GM19239 (cell line): ENCODE measurements at regions not wholly inside any gene's neighbourhood (a gene's known extent, or its start where the extent isn't known, plus 50 kb on each side); places are given as distances from the start of the nearest gene placed in this dataset.

Experiments
- DNase-seq: peaks from one replicate; pipeline ENCODE4 v3.0.0; 2011; ENCODE audit warnings: low spot score; ENCODE audit not compliant: insufficient read length
- FAIRE-seq: peaks from 2 replicates; lab custom pipeline; 2011; peaks lifted over from hg19 to GRCh38; lab: Jason Lieb, UNC

DNA sequence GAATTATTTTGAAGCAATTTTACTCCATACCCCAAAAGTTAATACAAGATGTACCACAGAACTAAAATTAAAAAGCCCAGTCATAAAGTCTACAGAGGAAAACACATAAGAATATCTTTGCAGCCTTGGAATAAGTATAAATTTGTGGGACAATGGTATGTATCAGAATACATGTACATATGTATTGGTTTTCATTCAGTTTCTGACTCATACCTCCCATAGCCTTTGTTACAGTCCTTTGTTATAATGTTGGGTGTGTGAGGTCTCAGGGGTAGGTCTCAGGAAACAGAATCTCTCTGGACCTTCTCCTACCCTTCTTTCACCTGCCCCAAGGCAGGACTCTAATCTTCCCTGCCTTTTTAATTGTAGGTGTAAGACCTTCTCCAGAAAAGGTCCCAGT, 1370.7 kb upstream of the CDH2 start:
- no peak for FAIRE-seq
- no peak for DNase-seq

DNA sequence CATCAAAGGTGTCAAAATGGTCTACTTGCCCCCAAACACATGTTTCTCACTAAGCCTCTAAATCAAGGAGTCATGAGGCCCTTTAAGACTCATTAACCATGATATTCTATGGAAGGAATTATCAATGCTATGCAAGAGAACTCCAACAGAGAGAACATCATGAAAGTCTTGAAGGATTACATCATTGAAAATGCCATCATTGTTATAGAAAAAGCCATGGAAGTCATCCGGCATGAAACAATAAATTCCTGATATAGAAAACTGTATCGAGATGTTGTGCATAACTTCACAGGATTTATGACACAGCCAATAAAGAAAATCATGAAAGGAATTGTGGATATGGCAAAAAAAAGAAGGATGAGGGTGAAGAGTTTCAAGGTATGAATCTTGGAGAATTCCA, 1363.6 kb upstream of the CDH2 start:
- no peak for FAIRE-seq
- no peak for DNase-seq

DNA sequence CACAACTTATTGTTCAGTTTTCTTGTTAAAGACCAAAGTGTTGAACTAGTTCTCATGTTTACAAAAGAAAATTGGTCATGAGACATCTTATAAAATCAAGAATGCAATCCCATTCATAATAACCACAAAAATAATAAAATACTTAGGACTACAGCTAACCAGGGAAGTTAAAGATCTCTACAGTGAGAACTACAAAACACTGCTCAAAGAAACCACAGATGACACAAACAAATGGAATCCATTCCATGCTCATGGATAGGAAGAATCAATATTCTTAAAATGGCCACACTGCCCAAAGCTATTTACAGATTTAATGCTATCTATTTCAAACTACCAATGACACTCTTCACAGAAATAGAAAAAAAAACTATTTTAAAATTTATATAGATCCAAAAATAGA, 1354.8 kb upstream of the CDH2 start:
- DNase-seq (no peak), FAIRE-seq (no peak)

DNA sequence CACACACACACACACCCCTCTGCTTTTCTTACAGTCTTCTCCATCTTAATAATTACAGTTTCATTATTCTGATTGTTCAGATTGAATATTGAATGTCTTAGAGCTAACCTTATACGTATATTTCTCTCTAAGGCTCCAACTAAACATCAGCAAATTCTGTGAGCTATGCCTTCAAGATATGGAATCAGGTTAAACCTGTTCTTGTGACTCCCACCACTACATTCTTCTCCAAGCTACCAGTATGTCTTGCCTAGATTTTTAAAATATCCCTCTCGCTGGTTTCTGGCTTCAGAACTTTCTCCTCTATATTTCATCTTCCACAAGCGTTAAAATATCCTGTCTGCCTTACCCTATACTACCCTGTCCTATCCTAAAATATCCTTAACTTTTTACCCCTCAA, 1346.4 kb upstream of the CDH2 start:
- DNase-seq, result no peak
- no peak for FAIRE-seq

DNA sequence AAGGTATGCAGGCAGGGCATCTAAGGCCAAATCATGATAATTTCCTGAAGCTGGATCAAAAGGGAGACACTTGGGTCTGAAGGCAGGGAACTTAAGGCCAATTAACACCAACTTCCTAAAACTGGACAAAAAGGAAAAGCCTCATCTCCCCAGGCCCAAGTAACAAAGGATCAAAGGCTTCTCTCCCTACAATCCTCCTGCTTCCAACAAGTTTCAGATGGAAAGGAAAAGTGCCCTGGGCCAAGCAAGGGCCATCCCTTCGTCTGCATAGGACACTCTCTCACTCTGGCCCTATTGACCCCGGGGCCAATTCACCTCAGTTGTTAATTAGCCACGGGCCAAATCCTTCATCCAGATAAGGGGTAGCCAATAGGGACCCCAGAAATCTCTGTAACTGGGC, 1335.8 kb upstream of the CDH2 start:
- DNase-seq (no peak), FAIRE-seq (no peak)

DNA sequence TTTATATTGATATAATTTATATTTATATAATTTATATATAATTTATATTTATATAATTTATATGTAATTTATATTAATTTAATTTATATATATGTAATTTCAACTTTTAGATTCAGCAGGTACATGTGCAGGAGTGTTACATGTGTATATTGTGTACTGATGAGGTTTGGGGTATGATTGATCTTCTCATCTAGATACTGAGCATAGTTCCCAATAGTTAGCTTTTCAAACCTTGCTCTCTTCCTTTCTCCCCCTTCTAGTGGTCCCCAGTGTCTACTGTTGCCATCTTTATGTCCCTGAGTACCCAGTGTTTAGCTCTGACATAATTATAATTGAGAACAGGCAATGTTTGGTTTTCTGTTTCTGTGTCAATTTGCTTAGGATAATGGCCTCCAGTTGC, 1335.3 kb upstream of the CDH2 start:
- FAIRE-seq (no peak), DNase-seq (no peak)

DNA sequence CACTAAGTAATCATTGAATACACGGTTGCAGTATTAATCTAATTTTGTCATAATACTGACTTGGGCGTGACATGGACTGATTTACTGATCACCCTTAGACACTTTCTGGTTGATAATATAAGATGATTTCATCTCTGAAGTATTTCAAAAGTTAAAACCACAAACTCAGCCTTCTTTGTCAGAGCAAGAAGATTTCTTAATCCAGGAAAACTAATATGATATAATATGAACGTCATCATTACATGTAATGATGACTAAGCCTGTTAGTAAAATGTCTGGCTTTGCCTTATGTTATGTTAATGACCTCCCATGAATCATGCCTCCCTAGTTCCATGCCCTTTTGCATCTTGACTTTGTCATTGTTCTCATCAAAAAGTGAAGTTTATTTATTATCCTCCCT, 1325.0 kb upstream of the CDH2 start:
- no peak for FAIRE-seq

DNA sequence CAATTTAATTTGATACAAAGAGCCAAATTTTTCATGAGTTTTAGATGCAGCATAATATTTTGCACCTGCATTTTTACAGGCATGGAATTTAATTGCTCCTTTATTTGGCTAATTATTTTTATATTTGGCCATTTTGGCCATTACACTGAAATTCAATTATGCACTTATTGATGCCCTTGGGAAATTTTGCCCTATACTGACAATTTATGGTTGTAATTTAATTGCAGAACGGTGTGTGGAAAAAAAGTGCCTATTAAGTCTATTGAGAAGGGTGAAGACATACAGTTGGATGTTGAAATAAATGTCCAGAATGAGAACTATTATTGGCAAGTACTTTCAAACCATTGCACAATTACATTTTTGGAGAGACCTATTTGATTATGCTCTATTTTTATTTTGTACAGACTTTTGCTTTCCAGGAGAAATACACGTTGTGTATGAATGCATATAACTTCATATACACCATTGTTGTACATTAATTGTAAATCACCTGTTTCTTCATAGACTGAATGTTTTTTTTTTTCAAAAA, 1319.3 kb upstream of the CDH2 start:
- no peak for FAIRE-seq

More for the DNA sequence above, 1325.0 kb upstream of the CDH2 start:
- DNase-seq, result no peak

DNA sequence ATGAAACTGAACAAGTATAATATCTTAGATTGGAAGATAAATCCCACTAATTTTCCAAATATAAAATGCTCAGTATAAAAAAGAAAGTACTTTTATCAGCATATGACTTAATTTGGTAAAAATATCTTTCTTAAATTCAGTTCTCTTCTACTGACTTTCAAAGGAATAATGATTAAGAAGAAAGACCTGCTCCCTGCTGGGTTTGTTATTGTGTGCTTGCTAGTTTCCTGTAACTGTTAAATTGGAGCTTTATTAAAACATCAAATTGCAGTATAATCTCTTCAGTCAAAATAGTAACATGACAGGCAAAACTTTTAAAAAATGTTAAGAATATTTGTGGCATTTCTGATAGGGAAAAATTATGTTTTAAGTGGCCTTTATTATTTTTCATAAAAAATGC, 1317.4 kb upstream of the CDH2 start:
- DNase-seq, result no peak
- no peak for FAIRE-seq

More for the DNA sequence above, 1319.3 kb upstream of the CDH2 start:
- DNase-seq, result no peak

DNA sequence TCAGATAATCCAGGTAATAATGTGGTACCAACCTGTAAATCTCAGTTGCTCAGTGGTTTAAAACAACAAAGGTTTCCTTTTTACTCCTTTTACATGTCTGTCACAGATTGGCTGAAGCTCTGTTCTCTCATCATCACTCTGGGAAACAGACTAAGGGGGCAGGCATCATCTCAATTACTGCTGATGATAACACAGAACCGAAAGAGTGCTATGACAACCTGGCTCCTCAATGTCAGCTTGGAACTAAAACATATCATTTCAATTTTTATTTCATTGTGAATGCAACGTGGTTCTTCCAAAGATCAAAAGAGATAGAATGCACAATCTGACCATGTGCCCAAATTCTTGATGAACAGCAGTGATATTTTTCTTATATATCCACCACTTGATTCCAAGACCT, 1315.0 kb upstream of the CDH2 start:
- no peak for DNase-seq
- no peak for FAIRE-seq

DNA sequence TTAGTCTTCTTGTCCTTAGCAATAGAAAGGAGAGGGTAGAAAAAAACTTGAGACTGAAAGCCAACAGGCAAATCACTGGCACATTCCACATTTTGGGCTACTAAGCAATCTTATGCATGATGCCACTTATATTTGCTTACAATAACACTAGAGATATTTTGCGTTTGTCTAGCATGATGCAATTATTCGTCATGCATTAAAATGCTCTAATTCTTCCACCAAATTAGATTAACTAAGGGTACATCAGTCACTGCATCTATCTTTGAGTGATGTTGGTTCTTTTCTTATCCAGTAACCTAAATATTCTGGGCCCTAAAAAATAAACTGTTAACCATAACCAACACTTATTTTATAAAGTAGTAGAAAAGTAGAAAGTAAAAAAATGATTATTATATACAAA, 1311.7 kb upstream of the CDH2 start:
- FAIRE-seq (no peak), DNase-seq (no peak)

DNA sequence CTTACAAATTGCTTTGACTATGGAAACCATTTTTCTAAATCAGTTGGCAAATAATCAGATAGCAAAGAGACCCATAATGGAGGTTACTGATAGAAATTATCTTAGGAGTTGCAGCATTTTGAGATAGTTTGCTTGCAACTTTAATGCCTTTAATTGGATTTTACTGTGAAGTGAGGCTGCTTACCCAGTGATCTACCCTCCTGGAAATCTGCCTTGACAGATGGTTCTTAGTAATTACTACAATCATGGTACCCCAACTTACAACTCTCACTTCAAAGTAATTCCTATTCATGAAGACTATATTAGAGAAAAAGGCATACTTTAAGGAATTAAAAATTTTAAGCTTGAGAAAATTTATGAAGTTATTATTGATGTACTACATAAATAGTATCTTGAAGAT, 1288.6 kb upstream of the CDH2 start:
- FAIRE-seq, result no peak
- no peak for DNase-seq

DNA sequence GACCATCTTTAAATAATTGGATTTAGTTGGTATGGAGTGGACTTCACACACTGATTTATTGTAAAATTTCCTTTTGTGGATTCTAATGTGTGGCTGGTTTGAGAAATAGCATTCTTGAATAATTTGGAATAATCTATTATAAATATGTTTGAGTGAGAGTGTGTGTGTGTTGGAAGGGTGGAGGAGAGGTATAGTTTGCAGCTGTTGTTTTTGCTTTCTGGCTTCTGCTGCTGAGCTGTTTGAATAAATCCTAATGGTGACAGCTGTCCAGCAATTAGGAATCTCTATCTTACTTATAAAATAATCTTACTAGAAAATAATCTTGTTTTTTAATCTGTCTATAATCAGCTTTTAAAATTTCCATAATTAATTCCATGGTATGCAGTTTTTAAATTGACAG, 1283.0 kb upstream of the CDH2 start:
- FAIRE-seq, result no peak

DNA sequence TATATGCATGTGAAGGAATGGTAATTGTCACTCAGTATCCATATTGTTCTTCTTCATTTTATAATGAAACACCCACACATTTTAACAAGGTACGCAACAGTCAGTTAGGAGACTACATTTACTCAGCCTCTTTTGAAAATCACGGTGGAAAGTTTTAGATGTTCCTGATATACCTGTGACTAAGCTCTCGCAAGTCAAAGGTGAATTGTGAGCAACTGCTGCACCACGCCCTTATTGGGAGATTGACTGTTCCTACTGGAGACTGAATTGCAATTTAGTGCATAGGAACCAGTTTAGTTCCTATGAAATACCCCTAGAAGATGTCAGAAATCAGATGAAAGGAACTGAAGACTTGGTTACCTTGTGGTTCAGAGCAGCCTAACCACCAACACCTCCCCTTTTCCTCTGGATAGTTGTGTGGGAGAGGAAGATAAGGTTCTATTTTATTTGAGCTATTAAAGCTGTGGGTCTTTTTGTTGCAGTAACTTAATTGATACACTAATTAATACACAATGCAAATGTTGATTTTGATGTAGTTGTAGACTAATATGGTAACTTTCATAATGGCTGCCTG, 1280.5 kb upstream of the CDH2 start:
- no peak for DNase-seq
- FAIRE-seq, result no peak

More for the DNA sequence above, 1283.0 kb upstream of the CDH2 start:
- no peak for DNase-seq

DNA sequence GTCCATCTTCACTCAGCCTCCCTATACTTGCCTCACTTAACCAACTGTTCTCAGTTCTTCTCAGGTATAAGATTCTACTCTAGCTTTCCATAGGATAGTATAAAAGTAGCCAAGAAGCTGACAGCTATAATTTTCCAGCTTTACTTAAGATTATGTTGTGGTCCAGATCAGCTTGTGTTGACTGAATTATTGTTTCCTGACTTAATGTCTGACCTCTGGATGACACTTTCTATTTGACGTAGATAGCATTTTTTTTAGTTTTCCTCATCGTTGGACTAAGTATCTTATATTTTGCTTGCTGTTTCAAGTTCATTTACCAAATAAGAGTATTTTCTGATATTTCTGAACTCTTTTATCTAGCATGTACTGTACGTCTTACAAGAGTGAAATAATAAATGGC, 1272.5 kb upstream of the CDH2 start:
- DNase-seq (no peak), FAIRE-seq (no peak)

DNA sequence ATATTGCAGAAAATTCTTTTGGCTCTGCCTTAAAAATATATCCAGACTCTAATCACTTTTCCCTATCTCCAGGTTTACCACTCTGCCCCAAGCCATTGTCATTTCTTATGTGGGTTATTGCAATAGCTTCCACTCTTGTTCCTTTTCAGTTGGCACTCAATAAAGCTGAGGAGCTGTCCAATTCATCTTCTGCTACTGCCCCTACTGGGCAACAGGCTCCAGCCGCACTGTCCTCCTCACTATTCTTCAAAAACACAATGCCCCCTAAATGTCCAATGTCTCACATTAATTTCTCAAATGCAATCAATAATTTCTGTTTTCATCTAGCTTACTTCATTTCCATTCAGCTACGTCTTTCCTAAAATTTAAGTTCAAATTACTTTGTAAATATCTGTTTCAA, 1262.5 kb upstream of the CDH2 start:
- no peak for FAIRE-seq

DNA sequence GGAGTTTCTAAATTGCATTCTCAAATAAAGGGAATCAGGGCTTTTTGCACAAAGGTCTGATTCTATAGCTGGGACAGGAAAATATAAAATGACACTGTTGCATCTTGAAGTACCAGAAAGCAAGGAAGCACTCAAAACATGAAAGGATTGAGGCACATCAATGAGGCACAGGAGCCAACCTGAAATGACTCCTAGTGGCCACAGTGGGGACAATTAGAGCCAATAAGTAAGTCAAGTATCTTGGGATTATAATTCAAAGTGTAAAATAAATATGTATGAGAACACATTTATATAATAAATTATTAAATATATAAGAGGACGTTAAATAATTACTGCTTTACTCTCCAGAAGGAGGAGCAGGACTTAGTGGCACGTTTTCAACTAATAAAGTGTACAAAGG, 1259.5 kb upstream of the CDH2 start:
- DNase-seq, result no peak
- FAIRE-seq, result no peak

More for the DNA sequence above, 1262.5 kb upstream of the CDH2 start:
- no peak for DNase-seq

DNA sequence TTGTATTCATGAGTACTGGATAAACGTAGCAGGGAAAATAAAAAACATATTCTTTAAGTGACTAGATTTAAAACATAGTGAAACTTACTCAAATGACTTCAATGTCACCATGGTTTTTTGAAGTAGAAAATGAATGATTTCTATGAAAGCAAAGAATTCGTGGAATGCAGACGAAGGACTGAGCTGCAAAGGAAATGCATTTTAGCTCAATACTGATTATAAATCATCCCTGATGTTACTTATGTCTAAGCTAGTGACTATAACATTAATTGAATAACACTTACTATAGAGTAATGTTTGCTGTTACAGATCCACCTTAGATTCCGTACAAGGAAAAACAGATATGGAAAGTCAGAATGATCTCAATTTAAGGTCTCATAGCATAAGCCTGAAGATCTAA, 1257.7 kb upstream of the CDH2 start:
- no peak for DNase-seq
- FAIRE-seq, result no peak

DNA sequence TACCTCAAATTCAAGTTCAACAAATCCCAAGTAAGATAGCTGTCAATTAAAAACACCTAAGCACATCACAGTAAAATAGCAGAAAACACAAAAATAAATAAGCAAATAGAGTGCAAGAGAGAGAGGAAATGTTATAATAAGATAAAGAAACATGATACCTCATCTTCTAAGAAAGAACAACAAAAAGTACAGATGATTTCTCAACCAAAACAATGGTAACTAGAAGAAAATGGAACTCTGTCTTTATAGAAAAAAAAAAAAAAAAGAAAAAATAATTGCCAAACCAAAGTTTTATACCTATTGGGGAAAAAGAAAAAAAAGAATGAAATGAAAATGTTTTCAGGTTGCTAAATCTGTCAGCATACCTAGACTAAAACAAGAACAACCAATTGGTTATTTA, 1253.5 kb upstream of the CDH2 start:
- FAIRE-seq (no peak), DNase-seq (no peak)

DNA sequence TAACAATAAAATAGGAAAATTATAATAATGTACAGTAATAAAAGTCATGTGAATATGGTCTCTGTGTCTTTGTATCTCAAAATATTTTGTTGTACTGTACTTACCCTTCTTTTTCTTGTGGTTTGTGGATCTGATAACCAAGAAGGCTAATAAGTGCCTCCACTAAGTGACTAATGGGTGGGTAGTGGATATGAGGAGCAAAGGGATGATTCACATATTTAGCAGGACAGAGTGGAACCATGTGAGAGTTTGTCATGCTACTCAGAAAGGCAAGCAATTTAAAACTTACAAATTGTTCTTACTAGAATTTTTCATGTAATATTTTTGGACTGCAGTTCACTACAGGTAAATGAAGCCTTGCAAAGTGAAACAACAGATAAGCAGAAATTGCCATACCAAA, 1241.2 kb upstream of the CDH2 start:
- FAIRE-seq, result no peak
- DNase-seq, result no peak

DNA sequence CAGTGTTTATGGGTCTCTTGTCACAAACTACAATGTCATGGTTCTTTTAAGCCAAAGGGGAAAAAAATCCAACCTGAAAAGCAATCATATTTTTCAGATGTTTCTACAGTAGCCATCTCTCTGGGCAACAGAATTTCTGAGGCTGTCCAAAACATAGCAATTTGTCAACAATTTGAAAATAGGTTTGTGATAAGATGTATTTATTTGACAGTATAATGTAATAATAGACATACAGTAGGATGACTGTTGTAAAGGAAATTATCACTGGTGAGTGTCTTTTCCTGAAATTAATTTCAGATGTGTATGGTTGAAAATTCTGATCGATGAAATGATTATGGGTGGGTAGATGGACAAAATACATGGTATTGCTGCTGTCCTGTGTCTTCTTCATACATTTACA, 1230.1 kb upstream of the CDH2 start:
- FAIRE-seq, result no peak
- no peak for DNase-seq

DNA sequence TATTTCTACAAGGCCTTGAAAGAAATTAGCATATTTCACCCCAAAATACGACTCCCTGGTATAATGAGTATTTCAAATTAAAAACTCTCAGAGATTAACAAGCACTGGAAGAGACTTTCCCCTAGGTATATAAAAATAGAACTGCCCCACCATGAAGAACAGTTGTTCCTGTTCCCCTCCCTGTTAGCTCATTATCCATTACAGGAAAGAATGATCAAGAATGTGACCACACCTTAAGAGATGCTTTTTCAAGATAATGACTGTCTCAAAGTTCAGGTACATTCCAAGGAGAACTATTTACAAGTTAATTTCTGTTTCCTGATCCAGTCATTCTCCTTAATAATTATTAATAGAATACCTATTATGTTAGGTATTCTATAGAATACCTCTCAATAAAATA, 1220.6 kb upstream of the CDH2 start:
- DNase-seq (no peak), FAIRE-seq (no peak)
